SU-DHL-6 (cell line): ENCODE measurements at regions not wholly inside any gene's neighbourhood (a gene's known extent, or its start where the extent isn't known, plus 50 kb on each side); places are given as distances from the start of the nearest gene placed in this dataset.

Experiments
- H2AFZ ChIP-seq: fragments of 200-600 bp; sonication (generic); 2 replicates; pipeline ENCODE4 v1.6.1; 2014; ENCODE audit warnings: low read depth, mild to moderate bottlenecking, moderate library complexity, mixed read lengths, antibody characterized with exemption, low read length; ENCODE audit not compliant: severe bottlenecking
- H3F3A ChIP-seq: fragments of 200-600 bp; shearing (Covaris generic); 2 replicates; pipeline ENCODE4 v1.6.0; 2016; ENCODE audit warnings: antibody characterized with exemption, mild to moderate bottlenecking; ENCODE audit not compliant: insufficient read depth
- H3K27ac ChIP-seq: fragments of 200-600 bp; sonication (generic); 2 replicates; pipeline ENCODE4 v1.5.1; 2016; ENCODE audit warnings: low read depth, mild to moderate bottlenecking, low read length, moderate library complexity, mixed read lengths
- H3K27me3 ChIP-seq: fragments of 200-600 bp; sonication (generic), shearing (Covaris generic); 2 replicates; pipeline ENCODE4 v1.6.0; 2014; ENCODE audit warnings: mild to moderate bottlenecking, low read length
- H3K36me3 ChIP-seq: fragments of 200-600 bp; sonication (generic); 2 replicates; pipeline ENCODE4 v1.6.1; 2014; ENCODE audit warnings: mild to moderate bottlenecking, low read length, mixed read lengths
- H3K4me2 ChIP-seq: fragments of 300-600, 200-600 bp; shearing (Covaris generic), sonication (generic); 2 replicates; pipeline ENCODE4 v1.6.0; 2014; ENCODE audit warnings: low read length, low read depth, mild to moderate bottlenecking; ENCODE audit not compliant: poor library complexity, severe bottlenecking
- H3K4me3 ChIP-seq: fragments of 200-600 bp; sonication (generic); 2 replicates; pipeline ENCODE4 v1.5.1; 2014; ENCODE audit warnings: antibody characterized with exemption, low read length, mild to moderate bottlenecking, mixed read lengths; ENCODE audit not compliant: insufficient read depth, poor library complexity, severe bottlenecking
- H3K79me2 ChIP-seq: fragments of 200-600 bp; sonication (generic); 2 replicates; pipeline ENCODE4 v1.6.1; 2014; ENCODE audit warnings: mild to moderate bottlenecking, low read length, moderate library complexity; ENCODE audit not compliant: insufficient read depth
- H3K9ac ChIP-seq: fragments of 200-600 bp; sonication (generic); 2 replicates; pipeline ENCODE4 v1.7.0; 2014; ENCODE audit warnings: mild to moderate bottlenecking, low read length
- H3K9me2 ChIP-seq: fragments of 200-600 bp; sonication (generic); replicated peaks from 2 replicates; pipeline ENCODE4 v1.6.1; 2014; ENCODE audit warnings: low read length; ENCODE audit not compliant: insufficient read depth
- H3K9me3 ChIP-seq: fragments of 200-600 bp; sonication (generic); 2 replicates; pipeline ENCODE4 v1.6.1; 2014; ENCODE audit warnings: low read length, mixed read lengths; ENCODE audit not compliant: insufficient read depth
- H4K20me1 ChIP-seq: fragments of 200-600 bp; sonication (generic); 2 replicates; pipeline ENCODE4 v1.6.1; 2014; ENCODE audit warnings: low read depth, mild to moderate bottlenecking, antibody characterized with exemption, low read length, moderate library complexity, mixed read lengths
- CTCF ChIP-seq: fragments of 200-600 bp; sonication (generic); IDR thresholded peaks from one replicate; pipeline ENCODE4 v1.5.1; 2017; ENCODE audit warnings: antibody characterized with exemption, mild to moderate bottlenecking, low read length, moderate library complexity; ENCODE audit not compliant: insufficient read depth, poor library complexity, severe bottlenecking
- EZH2phosphoT487 ChIP-seq: fragments of 200-600 bp; sonication (generic), shearing (Covaris generic); conservative IDR thresholded peaks from 2 replicates; pipeline ENCODE4 v1.6.1; 2018; ENCODE audit warnings: mild to moderate bottlenecking, antibody characterized with exemption, low read length, moderate library complexity, mixed read lengths

GRCh38 chr4:171142045-171142444 lies 671.2 kb upstream of the GALNTL6 start:
- Histone ChIP-seq H3K27me3 (no peaks in the 10 kb centered on the region), H3K79me2 (no peaks in the 10 kb centered on the region), H3K4me3 (no peak overlapping the region), H3K27ac (no peak overlapping the region), H3K9ac (no peak overlapping the region), H2AFZ (no peak overlapping the region), H4K20me1 (no peaks in the 10 kb centered on the region), H3K9me2 (no peaks in the 10 kb centered on the region), H3K4me2 (no peak overlapping the region), H3F3A (no peaks in the 10 kb centered on the region), H3K36me3 (no peaks in the 10 kb centered on the region), H3K9me3 (no peaks in the 10 kb centered on the region)
- no peak for TF ChIP-seq CTCF
- TF ChIP-seq EZH2phosphoT487, result no peak

- H4K20me1 ChIP-seq, result no peaks in the 10 kb centered on the region
- H3K4me2 ChIP-seq, result no peak overlapping the region
- no peaks in the 10 kb centered on the region for H3K9me2 ChIP-seq
- H3K4me3 ChIP-seq, result no peak overlapping the region
- TF ChIP-seq CTCF, result no peak
- TF ChIP-seq EZH2phosphoT487, result no peak
- no peaks in the 10 kb centered on the region for H3K36me3 ChIP-seq
- no peak overlapping the region for H3K27ac ChIP-seq
- no peak overlapping the region for H2AFZ ChIP-seq
- no peaks in the 10 kb centered on the region for H3K27me3 ChIP-seq
- no peak overlapping the region for H3K9ac ChIP-seq
- no peaks in the 10 kb centered on the region for H3K9me3 ChIP-seq
- no peaks in the 10 kb centered on the region for H3F3A ChIP-seq
- H3K79me2 ChIP-seq, result no peaks in the 10 kb centered on the region
These were observed 682.9 kb upstream of the GALNTL6 start for GRCh38 chr4:171130256-171130801.

- H3K36me3 ChIP-seq, result no peaks in the 10 kb centered on the region
- H2AFZ ChIP-seq, result no peak overlapping the region
- no peak overlapping the region for H3K27ac ChIP-seq
- no peaks in the 10 kb centered on the region for H4K20me1 ChIP-seq
- H3K4me2 ChIP-seq, result no peak overlapping the region
- H3K27me3 ChIP-seq, result no peaks in the 10 kb centered on the region
- no peak overlapping the region for H3K9ac ChIP-seq
- no peak overlapping the region for H3K4me3 ChIP-seq
- H3K9me2 ChIP-seq, result no peaks in the 10 kb centered on the region
- H3K9me3 ChIP-seq, result no peaks in the 10 kb centered on the region
- TF ChIP-seq CTCF (no peak), EZH2phosphoT487 (no peak)
- H3K79me2 ChIP-seq, result no peaks in the 10 kb centered on the region
- no peaks in the 10 kb centered on the region for H3F3A ChIP-seq
These were observed 695.1 kb upstream of the GALNTL6 start for GRCh38 chr4:171118091-171118490.
